Panc1 (cell line): ENCODE measurements at regions not wholly inside any gene's neighbourhood (a gene's known extent, or its start where the extent isn't known, plus 50 kb on each side); places are given as distances from the start of the nearest gene placed in this dataset.
"Not testable (repeated sequence)": the region's sequence is repeated elsewhere in the genome, so short reads cannot be mapped to it uniquely, and the experiment has no call there.

Experiments
- ATAC-seq: fragments of 200-7000 bp; cut with Tn5 transposase; 2 replicates; pipeline ENCODE4 v1.9.1; 2020; ENCODE audit warnings: mild to moderate bottlenecking, moderate library complexity
- BruUV-seq: library from RNA; stranded (reverse); fragments of 400-500 nt; replicated peaks from 2 replicates; lab custom pipeline; 2021; lab: Mats Ljungman, UMichigan
- CTCF ChIA-PET: fragments of 300-600 bp; sonication (Branson Sonifier 250); formaldehyde crosslinking; loops from one replicate; lab custom pipeline; 2022; ENCODE audit warnings: antibody characterized with exemption; lab: Charles Lee
- POLR2A ChIA-PET: fragments of 300-600 bp; sonication (Branson Sonifier 250); formaldehyde crosslinking; loops from one replicate; lab custom pipeline; 2022; ENCODE audit warnings: antibody characterized with exemption; lab: Charles Lee
- DNase-seq: peaks from one replicate; pipeline ENCODE4 v3.0.0-alpha.2; 2010; ENCODE audit warnings: low read depth, low spot score
- H3K27ac ChIP-seq: 2 replicates; pipeline ENCODE4 v1.5.1; 2011; ENCODE audit warnings: mild to moderate bottlenecking, low read length, inconsistent platforms
- H3K27me3 ChIP-seq: fragments of 200-500 bp; sonication (Bioruptor generic); 2 replicates; pipeline ENCODE4 v1.6.0; 2014; ENCODE audit warnings: low read length, inconsistent platforms; ENCODE audit not compliant: control insufficient read depth, insufficient read depth
- H3K36me3 ChIP-seq: fragments of 200-500 bp; sonication (Bioruptor generic); 2 replicates; pipeline ENCODE4 v1.5.1; 2014; ENCODE audit warnings: inconsistent platforms, mild to moderate bottlenecking, low read length, moderate library complexity; ENCODE audit not compliant: control insufficient read depth, insufficient read depth
- H3K4me1 ChIP-seq: 2 replicates; pipeline ENCODE4 v1.5.1; 2011; ENCODE audit warnings: inconsistent platforms, mild to moderate bottlenecking, low read length, moderate library complexity; ENCODE audit not compliant: control insufficient read depth, insufficient read depth
- H3K4me3 ChIP-seq, 2 experiments: 2 replicates each; pipeline ENCODE4 v1.5.1; 2011 to 2012; ENCODE audit warnings: low read depth in 2 of 2, low read length in 2 of 2, mild to moderate bottlenecking in 2 of 2, inconsistent platforms in 1 of 2, moderate library complexity in 1 of 2
- H3K9me3 ChIP-seq: fragments of 200-500 bp; sonication (Bioruptor generic); 2 replicates; pipeline ENCODE4 v1.5.1; 2014; ENCODE audit warnings: low read depth, mild to moderate bottlenecking, inconsistent platforms, low read length, moderate library complexity; ENCODE audit not compliant: control insufficient read depth, insufficient read depth
- POLR2AphosphoS5 ChIP-seq: IDR thresholded peaks from 2 replicates; pipeline ENCODE4 v1.6.1; 2012; ENCODE audit warnings: mild to moderate bottlenecking, low read depth, low read length, moderate library complexity
- SIN3A ChIP-seq: IDR thresholded peaks from 2 replicates; pipeline ENCODE4 v1.6.1; 2012; ENCODE audit warnings: low read depth, mild to moderate bottlenecking, low read length, moderate library complexity, borderline replicate concordance; ENCODE audit not compliant: insufficient read depth
- TCF7L2 ChIP-seq: IDR thresholded peaks from 2 replicates; pipeline ENCODE4 v1.6.1; 2011; ENCODE audit warnings: mild to moderate bottlenecking, low read depth, low read length, inconsistent platforms
- in situ Hi-C: cut with HindIII; loops from 2 replicates; pipeline ENCODE4 v1.10.0; 2016; ENCODE audit warnings: low sequenced_read_pairs, low pct_unique_long_range_greater_than_20kb
- intact Hi-C: fragments of 100-400 bp; cut with micrococcal nuclease; formaldehyde crosslinking; loops from one replicate; pipeline ENCODE4 v1.10.0; 2022; ENCODE audit not compliant: unreplicated experiment
- TF ChIP-seq, protein P1 (sequence below): fragments of 450-650 bp; IDR thresholded peaks from 2 replicates; pipeline ENCODE4 v1.5.1; 2017; ENCODE audit warnings: mild to moderate bottlenecking
- TF ChIP-seq, protein P2 (sequence below), 2 experiments: IDR thresholded peaks; 2 replicates each; pipeline ENCODE4 v1.6.1; 2011 to 2012; ENCODE audit warnings: low read depth in 2 of 2, control low read depth in 1 of 2, low read length in 1 of 2, mild to moderate bottlenecking in 1 of 2, moderate library complexity in 1 of 2; ENCODE audit not compliant: insufficient read depth in 1 of 2

DNA sequence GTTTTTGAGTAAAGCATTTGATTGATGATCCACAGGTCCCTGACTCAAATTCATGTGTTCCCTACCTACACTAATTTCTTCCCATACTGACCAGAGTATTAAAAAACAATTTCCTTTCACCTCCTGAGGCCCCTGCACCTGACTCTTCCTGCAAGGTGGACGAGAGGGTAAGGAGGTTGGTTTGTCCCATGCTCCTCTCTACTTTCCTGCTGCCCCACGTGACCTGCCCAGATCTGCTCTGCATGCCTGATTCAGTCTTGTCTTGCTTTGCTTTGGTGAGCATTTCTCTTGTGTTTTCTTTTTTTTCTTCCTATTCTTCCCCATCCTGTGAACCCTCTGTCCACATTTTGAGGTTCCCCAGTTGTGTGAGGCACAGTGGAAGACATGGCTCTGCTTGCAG is 107.8 kb downstream of the ZNF467 start:
- H3K4me1 ChIP-seq, intact Hi-C loops, H3K9me3 ChIP-seq, ATAC-seq, H3K27ac ChIP-seq, POLR2A ChIA-PET, H3K27me3 ChIP-seq, H3K4me3 ChIP-seq, in situ Hi-C loops, CTCF ChIA-PET, H3K36me3 ChIP-seq, BruUV-seq, DNase-seq: not testable (repeated sequence)

DNA sequence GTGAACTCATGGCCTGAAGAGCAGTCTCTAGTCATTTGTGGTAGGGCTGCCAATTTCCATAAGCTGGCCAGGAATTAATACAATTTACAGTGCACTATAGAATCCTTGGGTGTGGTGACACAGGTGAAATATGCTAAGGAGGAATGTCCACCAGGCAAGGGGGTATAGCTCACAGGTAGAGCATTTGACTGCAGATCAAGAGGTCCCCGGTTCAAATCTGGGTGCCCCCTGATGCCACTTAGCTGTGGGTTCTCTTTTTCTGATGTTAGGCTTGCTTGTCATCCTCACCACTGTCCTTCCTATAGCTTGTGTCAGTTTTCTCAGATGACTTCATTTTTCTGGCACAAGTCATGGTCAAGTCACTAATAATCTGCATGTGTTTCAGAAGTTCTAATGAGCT is 108.7 kb downstream of the ZNF467 start:
- H3K9me3 ChIP-seq: no peaks in the 10 kb centered on the region
- in situ Hi-C loops: no loop called here
- DNase-seq (no peak), ATAC-seq (no peak)
- H3K4me3 ChIP-seq: no peak overlapping the region
- ChIA-PET CTCF (no interaction called here), POLR2A (no interaction called here)
- H3K27ac ChIP-seq: no peak overlapping the region
- no peak for TF ChIP-seq TCF7L2
- TF ChIP-seq SIN3A: no peak
- H3K36me3 ChIP-seq: no peaks in the 10 kb centered on the region
- H3K27me3 ChIP-seq: peaks cover under 1% of the 10 kb centered on the region; the same call in 1 of the 2 replicates
- no TSS peak for BruUV-seq
- intact Hi-C loops: no loop called here
- no peaks in the 10 kb centered on the region for H3K4me1 ChIP-seq

DNA sequence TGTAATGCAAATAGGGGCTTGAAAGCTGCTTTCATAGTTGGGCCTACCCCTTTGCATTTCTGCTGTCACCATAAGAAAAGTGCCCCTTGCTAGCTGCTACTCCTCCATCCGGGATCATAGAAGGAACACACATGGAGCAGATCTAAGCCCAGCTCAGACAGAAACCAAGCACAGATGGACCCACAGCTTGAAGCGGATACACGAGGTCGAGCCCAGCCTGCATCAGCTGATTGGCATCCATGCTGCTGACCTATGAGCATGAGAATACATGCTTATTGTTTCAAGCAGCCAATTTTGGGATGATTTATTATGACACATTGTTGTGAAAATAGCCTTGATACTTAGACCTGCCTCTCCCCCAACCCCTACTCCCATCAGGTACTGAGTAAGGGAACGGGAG is 109.2 kb downstream of the ZNF467 start:
- H3K27ac ChIP-seq: no peak overlapping the region
- no peaks in the 10 kb centered on the region for H3K36me3 ChIP-seq
- intact Hi-C loops: no loop called here
- H3K4me1 ChIP-seq: no peaks in the 10 kb centered on the region
- TF ChIP-seq, protein P1, sequence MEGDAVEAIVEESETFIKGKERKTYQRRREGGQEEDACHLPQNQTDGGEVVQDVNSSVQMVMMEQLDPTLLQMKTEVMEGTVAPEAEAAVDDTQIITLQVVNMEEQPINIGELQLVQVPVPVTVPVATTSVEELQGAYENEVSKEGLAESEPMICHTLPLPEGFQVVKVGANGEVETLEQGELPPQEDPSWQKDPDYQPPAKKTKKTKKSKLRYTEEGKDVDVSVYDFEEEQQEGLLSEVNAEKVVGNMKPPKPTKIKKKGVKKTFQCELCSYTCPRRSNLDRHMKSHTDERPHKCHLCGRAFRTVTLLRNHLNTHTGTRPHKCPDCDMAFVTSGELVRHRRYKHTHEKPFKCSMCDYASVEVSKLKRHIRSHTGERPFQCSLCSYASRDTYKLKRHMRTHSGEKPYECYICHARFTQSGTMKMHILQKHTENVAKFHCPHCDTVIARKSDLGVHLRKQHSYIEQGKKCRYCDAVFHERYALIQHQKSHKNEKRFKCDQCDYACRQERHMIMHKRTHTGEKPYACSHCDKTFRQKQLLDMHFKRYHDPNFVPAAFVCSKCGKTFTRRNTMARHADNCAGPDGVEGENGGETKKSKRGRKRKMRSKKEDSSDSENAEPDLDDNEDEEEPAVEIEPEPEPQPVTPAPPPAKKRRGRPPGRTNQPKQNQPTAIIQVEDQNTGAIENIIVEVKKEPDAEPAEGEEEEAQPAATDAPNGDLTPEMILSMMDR: no peak
- TF ChIP-seq POLR2AphosphoS5: no peak
- TF ChIP-seq TCF7L2: no peak
- TF ChIP-seq, protein P2, sequence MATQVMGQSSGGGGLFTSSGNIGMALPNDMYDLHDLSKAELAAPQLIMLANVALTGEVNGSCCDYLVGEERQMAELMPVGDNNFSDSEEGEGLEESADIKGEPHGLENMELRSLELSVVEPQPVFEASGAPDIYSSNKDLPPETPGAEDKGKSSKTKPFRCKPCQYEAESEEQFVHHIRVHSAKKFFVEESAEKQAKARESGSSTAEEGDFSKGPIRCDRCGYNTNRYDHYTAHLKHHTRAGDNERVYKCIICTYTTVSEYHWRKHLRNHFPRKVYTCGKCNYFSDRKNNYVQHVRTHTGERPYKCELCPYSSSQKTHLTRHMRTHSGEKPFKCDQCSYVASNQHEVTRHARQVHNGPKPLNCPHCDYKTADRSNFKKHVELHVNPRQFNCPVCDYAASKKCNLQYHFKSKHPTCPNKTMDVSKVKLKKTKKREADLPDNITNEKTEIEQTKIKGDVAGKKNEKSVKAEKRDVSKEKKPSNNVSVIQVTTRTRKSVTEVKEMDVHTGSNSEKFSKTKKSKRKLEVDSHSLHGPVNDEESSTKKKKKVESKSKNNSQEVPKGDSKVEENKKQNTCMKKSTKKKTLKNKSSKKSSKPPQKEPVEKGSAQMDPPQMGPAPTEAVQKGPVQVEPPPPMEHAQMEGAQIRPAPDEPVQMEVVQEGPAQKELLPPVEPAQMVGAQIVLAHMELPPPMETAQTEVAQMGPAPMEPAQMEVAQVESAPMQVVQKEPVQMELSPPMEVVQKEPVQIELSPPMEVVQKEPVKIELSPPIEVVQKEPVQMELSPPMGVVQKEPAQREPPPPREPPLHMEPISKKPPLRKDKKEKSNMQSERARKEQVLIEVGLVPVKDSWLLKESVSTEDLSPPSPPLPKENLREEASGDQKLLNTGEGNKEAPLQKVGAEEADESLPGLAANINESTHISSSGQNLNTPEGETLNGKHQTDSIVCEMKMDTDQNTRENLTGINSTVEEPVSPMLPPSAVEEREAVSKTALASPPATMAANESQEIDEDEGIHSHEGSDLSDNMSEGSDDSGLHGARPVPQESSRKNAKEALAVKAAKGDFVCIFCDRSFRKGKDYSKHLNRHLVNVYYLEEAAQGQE (IDR thresholded peaks at IDR 0.05; ENCODE audit: insufficient read depth in 1 of 2, low read depth in 2 of 2, low read length in 1 of 2): no peak
- TF ChIP-seq SIN3A: no peak
- in situ Hi-C loops: no loop called here
- no peaks in the 10 kb centered on the region for H3K9me3 ChIP-seq
- no peaks in the 10 kb centered on the region; the same call in 1 of the 2 replicates for H3K27me3 ChIP-seq
- BruUV-seq: no TSS peak
- no peak for ATAC-seq
- H3K4me3 ChIP-seq: no peak overlapping the region
- ChIA-PET POLR2A (no interaction called here), CTCF (no interaction called here)
- no peak for DNase-seq
